Peyer's patch (tissue), 4 donors: ENCODE measurements at regions not wholly inside any gene's neighbourhood (a gene's known extent, or its start where the extent isn't known, plus 50 kb on each side); places are given as distances from the start of the nearest gene placed in this dataset.

Source experiments
- POLR2A ChIP-seq, 2 donors: fragments of 450-650 bp; IDR thresholded peaks; one replicate each; pipeline ENCODE4 v1.5.1; 2017; ENCODE audit warnings: antibody characterized with exemption in 2 of 2, mild to moderate bottlenecking in 2 of 2, moderate library complexity in 2 of 2
- TF ChIP-seq, protein P1 (sequence below), 6 experiments: fragments of 450-650 bp in 4 of 6; fragments of 200-600 bp in 2 of 6; sonication (generic) in 1 of 6; IDR thresholded peaks; one replicate each; pipeline ENCODE4 v1.5.1; 2017 to 2019; ENCODE audit warnings: antibody characterized with exemption in 6 of 6, mild to moderate bottlenecking in 3 of 6, moderate library complexity in 1 of 6

- TF ChIP-seq, protein P1, sequence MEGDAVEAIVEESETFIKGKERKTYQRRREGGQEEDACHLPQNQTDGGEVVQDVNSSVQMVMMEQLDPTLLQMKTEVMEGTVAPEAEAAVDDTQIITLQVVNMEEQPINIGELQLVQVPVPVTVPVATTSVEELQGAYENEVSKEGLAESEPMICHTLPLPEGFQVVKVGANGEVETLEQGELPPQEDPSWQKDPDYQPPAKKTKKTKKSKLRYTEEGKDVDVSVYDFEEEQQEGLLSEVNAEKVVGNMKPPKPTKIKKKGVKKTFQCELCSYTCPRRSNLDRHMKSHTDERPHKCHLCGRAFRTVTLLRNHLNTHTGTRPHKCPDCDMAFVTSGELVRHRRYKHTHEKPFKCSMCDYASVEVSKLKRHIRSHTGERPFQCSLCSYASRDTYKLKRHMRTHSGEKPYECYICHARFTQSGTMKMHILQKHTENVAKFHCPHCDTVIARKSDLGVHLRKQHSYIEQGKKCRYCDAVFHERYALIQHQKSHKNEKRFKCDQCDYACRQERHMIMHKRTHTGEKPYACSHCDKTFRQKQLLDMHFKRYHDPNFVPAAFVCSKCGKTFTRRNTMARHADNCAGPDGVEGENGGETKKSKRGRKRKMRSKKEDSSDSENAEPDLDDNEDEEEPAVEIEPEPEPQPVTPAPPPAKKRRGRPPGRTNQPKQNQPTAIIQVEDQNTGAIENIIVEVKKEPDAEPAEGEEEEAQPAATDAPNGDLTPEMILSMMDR (IDR thresholded peaks at IDR 0.05): no peak
- TF ChIP-seq POLR2A (IDR thresholded peaks at IDR 0.05): no peak
Observed at GRCh38 chrX:10380300-10380699, 223.5 kb downstream of the CLCN4 start.
